Ovary (tissue), 3 donors: ENCODE measurements at regions not wholly inside any gene's neighbourhood (a gene's known extent, or its start where the extent isn't known, plus 50 kb on each side); places are given as distances from the start of the nearest gene placed in this dataset.

Experiments used
- CTCF ChIP-seq, 3 donors: fragments of 450-650 bp in 2 of 3; fragments of 200-600 bp in 1 of 3; IDR thresholded peaks; one replicate each; pipeline versions ENCODE4 v1.5.1 to v1.8.0; 2016 to 2022; ENCODE audit warnings: antibody characterized with exemption in 3 of 3, mild to moderate bottlenecking in 1 of 3
- EP300 ChIP-seq: sonication (generic); formaldehyde crosslinking; IDR thresholded peaks from one replicate; pipeline ENCODE4 v1.6.1; 2017; ENCODE audit warnings: antibody characterized with exemption
- POLR2A ChIP-seq: fragments of 450-650 bp; IDR thresholded peaks from one replicate; pipeline ENCODE4 v1.6.1; 2017; ENCODE audit warnings: antibody characterized with exemption, mild to moderate bottlenecking, moderate library complexity
- donor health status: DM: no; HTN: no; CAD: no.

DNA sequence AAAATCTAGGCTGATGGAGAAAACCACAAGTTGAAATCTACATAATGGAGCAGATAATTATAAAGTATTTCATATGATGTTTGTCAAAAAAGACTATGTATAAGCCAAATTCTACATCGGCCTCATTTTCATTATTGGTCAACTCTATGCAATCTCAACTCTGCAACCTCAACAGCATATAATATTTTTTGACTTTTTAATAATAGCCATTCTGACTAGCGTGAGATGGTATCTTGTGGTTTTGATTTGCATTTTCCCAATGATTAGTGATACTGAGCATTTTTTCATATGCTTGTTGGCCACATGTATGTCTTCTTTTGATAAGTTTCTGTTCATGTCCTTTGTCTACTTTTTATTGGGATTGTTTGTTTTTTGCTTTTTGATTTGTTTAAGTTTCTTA is 496.1 kb upstream of the SLC39A10 start:
- TF ChIP-seq CTCF (IDR thresholded peaks at IDR 0.05) (no peak), EP300 (no peak), POLR2A (no peak)
